Choroid plexus epithelial cell (primary cell): ENCODE measurements at regions not wholly inside any gene's neighbourhood (a gene's known extent, or its start where the extent isn't known, plus 50 kb on each side); places are given as distances from the start of the nearest gene placed in this dataset.

Experiments used
- DNase-seq: peaks from one replicate; pipeline ENCODE4 v3.0.0-alpha.2; 2010; ENCODE audit warnings: low read depth
- H3K4me3 ChIP-seq: 2 replicates; pipeline ENCODE4 v1.5.1; 2011; ENCODE audit warnings: low read depth, mild to moderate bottlenecking, control low read depth, low read length, moderate library complexity
- TF ChIP-seq, protein P1 (sequence below): conservative IDR thresholded peaks from 2 replicates; pipeline ENCODE4 v1.5.1; 2011; ENCODE audit warnings: low read depth, mild to moderate bottlenecking, control low read depth, inconsistent platforms, low read length, moderate library complexity

DNA sequence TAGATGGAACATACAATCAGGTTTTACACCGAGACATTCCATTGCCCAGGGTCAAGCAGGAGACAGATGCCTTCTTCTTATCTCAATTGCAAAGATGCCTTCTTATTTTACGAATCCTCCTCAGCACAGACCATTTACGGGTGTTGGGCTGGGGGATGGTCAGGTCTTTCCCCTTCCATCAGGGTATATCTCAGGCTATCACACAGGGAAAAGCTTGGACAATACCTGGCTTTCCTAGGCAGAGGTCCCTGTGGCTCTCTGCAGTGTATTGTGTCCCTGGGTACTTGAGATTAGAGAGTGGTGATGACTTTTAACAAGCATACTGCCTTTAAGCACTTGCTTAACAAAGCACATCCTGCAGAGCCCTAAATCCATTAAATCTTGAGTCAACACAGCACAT lies 1249.2 kb downstream of the NLGN4Y start:
- no peak overlapping the region for H3K4me3 ChIP-seq
- DNase-seq = no peak
- TF ChIP-seq, protein P1, sequence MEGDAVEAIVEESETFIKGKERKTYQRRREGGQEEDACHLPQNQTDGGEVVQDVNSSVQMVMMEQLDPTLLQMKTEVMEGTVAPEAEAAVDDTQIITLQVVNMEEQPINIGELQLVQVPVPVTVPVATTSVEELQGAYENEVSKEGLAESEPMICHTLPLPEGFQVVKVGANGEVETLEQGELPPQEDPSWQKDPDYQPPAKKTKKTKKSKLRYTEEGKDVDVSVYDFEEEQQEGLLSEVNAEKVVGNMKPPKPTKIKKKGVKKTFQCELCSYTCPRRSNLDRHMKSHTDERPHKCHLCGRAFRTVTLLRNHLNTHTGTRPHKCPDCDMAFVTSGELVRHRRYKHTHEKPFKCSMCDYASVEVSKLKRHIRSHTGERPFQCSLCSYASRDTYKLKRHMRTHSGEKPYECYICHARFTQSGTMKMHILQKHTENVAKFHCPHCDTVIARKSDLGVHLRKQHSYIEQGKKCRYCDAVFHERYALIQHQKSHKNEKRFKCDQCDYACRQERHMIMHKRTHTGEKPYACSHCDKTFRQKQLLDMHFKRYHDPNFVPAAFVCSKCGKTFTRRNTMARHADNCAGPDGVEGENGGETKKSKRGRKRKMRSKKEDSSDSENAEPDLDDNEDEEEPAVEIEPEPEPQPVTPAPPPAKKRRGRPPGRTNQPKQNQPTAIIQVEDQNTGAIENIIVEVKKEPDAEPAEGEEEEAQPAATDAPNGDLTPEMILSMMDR = no peak

DNA sequence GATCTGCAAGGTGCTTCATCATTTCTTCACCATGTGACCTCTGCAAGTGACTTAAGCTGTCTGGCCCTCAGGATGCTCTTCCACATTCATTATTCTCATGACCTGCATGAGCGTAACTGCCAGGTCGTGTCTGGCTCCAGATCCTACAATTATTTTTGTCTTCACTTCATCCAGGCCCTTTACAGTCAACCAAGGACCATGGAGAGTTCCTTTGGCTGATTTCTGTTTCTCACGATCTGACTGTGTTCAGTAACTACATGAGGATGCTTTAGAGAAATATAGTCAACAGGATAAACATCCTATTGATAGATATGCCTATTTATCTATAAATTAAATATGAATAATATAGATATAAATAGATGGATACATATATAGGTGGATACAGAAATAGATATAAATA lies 1251.6 kb downstream of the NLGN4Y start:
- H3K4me3 ChIP-seq = no peak overlapping the region
- TF ChIP-seq, protein P1 = no peak
- DNase-seq = no peak

DNA sequence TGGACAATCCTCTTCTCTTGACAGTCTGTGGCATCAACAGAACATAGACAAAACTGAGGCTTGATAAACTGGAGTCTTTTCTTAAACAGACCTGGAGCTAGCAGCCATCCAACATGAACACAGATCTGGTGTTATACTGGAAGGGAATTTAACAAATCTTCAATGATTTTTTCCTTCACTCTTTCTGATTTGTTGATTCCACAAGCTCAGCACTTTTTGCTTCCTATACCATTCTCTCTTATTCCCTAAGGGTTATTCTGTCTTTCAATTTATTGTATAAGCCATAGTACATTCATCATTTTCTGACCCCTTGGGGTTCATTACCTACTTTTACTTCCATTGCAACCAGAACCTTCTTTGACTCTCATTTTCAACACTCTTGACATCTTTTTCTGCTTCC lies 1255.6 kb downstream of the NLGN4Y start:
- no peak overlapping the region for H3K4me3 ChIP-seq
- no peak for DNase-seq
- TF ChIP-seq, protein P1 = no peak

DNA sequence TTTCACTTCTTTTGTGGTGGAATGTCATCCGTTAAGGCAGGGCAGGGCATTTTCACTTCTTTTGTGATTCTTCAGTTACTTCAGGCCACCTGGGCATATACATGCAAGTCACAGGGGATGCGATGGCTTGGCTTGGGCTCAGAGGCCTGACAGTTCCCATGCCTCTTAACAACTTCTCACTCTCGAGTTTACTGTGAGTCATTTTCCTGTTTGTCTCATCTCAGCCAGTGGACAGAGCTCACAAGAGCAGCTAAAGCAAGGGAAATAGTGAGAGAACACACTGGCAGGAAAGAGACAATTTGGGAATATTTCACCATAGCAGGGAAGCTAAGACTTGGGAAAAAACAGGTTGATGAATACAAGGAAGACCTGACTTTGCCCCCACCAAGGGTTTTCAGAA lies 1275.7 kb downstream of the NLGN4Y start:
- no peak overlapping the region for H3K4me3 ChIP-seq
- DNase-seq = no peak
- TF ChIP-seq, protein P1 = no peak

DNA sequence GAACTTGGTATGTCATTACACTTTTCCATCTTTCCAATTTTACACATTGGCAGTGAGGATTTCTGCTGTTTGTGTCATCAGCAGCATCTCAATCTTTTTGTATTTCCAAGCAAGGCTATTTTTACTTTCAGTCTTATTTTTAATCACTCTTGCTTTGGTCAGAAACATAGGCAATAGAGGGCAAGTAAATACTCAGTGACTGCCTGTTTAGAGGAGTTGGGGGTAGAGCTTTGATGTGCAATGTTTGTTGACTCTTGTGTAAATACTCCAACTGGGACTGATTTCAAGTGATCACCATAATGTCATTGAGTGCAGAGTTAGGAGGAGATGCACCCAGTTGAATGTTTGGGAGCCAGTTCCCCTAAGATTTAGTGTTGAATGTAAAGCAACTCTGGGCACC lies 1281.7 kb downstream of the NLGN4Y start:
- no peak overlapping the region for H3K4me3 ChIP-seq
- TF ChIP-seq, protein P1 = no peak
- DNase-seq = no peak

DNA sequence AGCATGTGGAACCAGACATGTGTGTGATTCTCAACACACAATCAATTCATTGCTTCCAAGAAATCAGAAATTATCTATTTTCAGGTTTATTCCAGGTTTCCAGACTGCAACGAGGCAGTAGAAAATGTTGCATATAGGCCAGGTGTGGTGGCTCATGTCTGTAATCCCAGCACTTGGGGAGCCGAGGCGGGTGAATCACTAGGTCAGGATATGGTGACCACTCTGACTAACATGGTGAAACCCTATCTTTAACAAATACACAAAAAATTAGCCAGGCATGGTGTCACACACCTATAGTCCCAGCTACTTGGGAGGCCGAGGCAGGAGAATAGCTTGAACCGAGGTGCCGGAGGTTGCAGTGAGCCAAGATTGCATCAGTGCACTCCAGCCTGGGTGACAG lies 1289.9 kb downstream of the NLGN4Y start:
- TF ChIP-seq, protein P1 = no peak

More for the DNA sequence above, 1289.9 kb downstream of the NLGN4Y start:
- H3K4me3 ChIP-seq = no peak overlapping the region
- DNase-seq = no peak
